GM12878 (cell line): ENCODE measurements at regions not wholly inside any gene's neighbourhood (a gene's known extent, or its start where the extent isn't known, plus 50 kb on each side); places are given as distances from the start of the nearest gene placed in this dataset.

Experiments
- CREB1 ChIP-seq: IDR thresholded peaks from 2 replicates; pipeline ENCODE4 v1.6.1; 2012; ENCODE audit warnings: low read depth, mild to moderate bottlenecking, inconsistent platforms
- FOS ChIP-seq: IDR thresholded peaks from 3 replicates; pipeline ENCODE4 v1.6.1; 2011; ENCODE audit warnings: borderline replicate concordance; ENCODE audit not compliant: insufficient read length; ENCODE audit errors: extremely low read depth
- GATAD2B ChIP-seq: fragments of 450-650 bp; conservative IDR thresholded peaks from 2 replicates; pipeline ENCODE4 v1.6.1; 2017; ENCODE audit warnings: low read depth, mild to moderate bottlenecking, moderate library complexity
- HCFC1 ChIP-seq: fragments of 150-350 bp; IDR thresholded peaks from 2 replicates; pipeline ENCODE4 v1.6.1; 2014; ENCODE audit warnings: low read length
- NFIC ChIP-seq: IDR thresholded peaks from 2 replicates; pipeline ENCODE4 v1.6.1; 2012; ENCODE audit warnings: low read depth, mild to moderate bottlenecking, inconsistent platforms, low read length, moderate library complexity
- NFYB ChIP-seq: IDR thresholded peaks from 2 replicates; pipeline ENCODE4 v1.6.1; 2011; ENCODE audit warnings: low read depth, mild to moderate bottlenecking, low read length, improper control_type of control experiment, moderate library complexity; ENCODE audit not compliant: insufficient read depth
- NR2F1 ChIP-seq: fragments of 450-650 bp; conservative IDR thresholded peaks from 2 replicates; pipeline ENCODE4 v1.6.1; 2017; ENCODE audit warnings: mild to moderate bottlenecking
- POLR2AphosphoS2 ChIP-seq: IDR thresholded peaks from 2 replicates; pipeline ENCODE4 v1.6.1; 2011; ENCODE audit warnings: low read depth, mild to moderate bottlenecking, low read length, improper control_type of control experiment, moderate library complexity
- POLR2AphosphoS5 ChIP-seq: IDR thresholded peaks from 2 replicates; pipeline ENCODE4 v1.6.1; 2011; ENCODE audit warnings: mild to moderate bottlenecking, low read length, inconsistent platforms
- SMARCA5 ChIP-seq: fragments of 450-650 bp; IDR thresholded peaks from 2 replicates; pipeline ENCODE4 v1.6.1; 2017; ENCODE audit warnings: mild to moderate bottlenecking
- TCF12 ChIP-seq: IDR thresholded peaks from 2 replicates; pipeline ENCODE4 v1.6.1; 2011; ENCODE audit warnings: low read depth, mild to moderate bottlenecking, low read length
- TF ChIP-seq, protein P1 (sequence below): IDR thresholded peaks from 2 replicates; pipeline ENCODE4 v1.6.1; 2011; ENCODE audit warnings: low read depth, mild to moderate bottlenecking, low read length, moderate library complexity, borderline replicate concordance; ENCODE audit errors: extremely low read depth
- TF ChIP-seq, protein P2 (sequence below): IDR thresholded peaks from 2 replicates; pipeline ENCODE4 v1.6.1; 2012; ENCODE audit warnings: low read depth, low read length, improper control_type of control experiment
- TF ChIP-seq, protein P3 (sequence below), 3 experiments: IDR thresholded peaks in 2 of 3; conservative IDR thresholded peaks in 1 of 3; 2 replicates each; pipeline ENCODE4 v1.5.1; 2011; ENCODE audit warnings: low read depth in 3 of 3, low read length in 3 of 3, mild to moderate bottlenecking in 3 of 3, control low read depth in 2 of 3, moderate library complexity in 2 of 3, inconsistent platforms in 1 of 3, mixed read lengths in 1 of 3; ENCODE audit not compliant: control insufficient read depth in 2 of 3, insufficient read depth in 1 of 3; ENCODE audit errors: extremely low read depth in 1 of 3

DNA sequence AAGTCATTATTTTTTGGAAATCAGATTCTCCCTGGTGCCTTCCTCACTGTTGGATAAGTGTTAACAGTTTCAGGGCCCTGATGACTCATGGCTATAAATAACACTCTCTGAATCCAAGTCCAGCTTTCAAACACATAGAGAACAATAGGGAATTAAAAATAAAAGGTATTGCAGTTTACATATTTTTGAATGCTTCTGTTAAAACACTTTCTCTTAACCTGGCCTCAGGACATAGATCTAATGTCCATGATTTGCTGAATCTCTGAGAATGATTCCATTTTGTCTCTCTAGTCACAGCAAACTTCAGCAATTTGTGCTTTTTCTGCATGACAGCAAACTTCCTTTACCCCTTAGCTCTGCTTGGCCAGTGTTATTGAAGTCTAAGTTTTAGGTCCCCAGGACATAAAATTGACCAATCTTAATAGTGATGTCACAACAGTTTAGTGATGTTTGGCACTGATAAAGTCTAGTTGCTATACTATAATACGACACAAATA is 1192.4 kb upstream of the CITED2 start:
- TF ChIP-seq, protein P1, sequence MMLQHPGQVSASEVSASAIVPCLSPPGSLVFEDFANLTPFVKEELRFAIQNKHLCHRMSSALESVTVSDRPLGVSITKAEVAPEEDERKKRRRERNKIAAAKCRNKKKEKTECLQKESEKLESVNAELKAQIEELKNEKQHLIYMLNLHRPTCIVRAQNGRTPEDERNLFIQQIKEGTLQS, result no peak
- no peak for TF ChIP-seq SMARCA5
- no peak for TF ChIP-seq HCFC1
- TF ChIP-seq, protein P2, sequence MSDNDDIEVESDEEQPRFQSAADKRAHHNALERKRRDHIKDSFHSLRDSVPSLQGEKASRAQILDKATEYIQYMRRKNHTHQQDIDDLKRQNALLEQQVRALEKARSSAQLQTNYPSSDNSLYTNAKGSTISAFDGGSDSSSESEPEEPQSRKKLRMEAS, result no peak
- no peak for TF ChIP-seq FOS
- no peak for TF ChIP-seq CREB1
- no peak for TF ChIP-seq TCF12
- no peak for TF ChIP-seq POLR2AphosphoS2
- TF ChIP-seq, protein P3, sequence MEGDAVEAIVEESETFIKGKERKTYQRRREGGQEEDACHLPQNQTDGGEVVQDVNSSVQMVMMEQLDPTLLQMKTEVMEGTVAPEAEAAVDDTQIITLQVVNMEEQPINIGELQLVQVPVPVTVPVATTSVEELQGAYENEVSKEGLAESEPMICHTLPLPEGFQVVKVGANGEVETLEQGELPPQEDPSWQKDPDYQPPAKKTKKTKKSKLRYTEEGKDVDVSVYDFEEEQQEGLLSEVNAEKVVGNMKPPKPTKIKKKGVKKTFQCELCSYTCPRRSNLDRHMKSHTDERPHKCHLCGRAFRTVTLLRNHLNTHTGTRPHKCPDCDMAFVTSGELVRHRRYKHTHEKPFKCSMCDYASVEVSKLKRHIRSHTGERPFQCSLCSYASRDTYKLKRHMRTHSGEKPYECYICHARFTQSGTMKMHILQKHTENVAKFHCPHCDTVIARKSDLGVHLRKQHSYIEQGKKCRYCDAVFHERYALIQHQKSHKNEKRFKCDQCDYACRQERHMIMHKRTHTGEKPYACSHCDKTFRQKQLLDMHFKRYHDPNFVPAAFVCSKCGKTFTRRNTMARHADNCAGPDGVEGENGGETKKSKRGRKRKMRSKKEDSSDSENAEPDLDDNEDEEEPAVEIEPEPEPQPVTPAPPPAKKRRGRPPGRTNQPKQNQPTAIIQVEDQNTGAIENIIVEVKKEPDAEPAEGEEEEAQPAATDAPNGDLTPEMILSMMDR (IDR thresholded peaks at IDR 0.05 in 2 of 3, conservative IDR thresholded peaks at IDR 0.05 in 1 of 3; ENCODE audit: control insufficient read depth in 2 of 3, extremely low read depth in 1 of 3, insufficient read depth in 1 of 3, low read depth in 3 of 3, low read length in 3 of 3), result no peak
- no peak for TF ChIP-seq GATAD2B
- TF ChIP-seq NFIC, result no peak
- TF ChIP-seq NR2F1, result no peak
- TF ChIP-seq NFYB, result no peak
- no peak for TF ChIP-seq POLR2AphosphoS5
